ENCODE measurements at regions not wholly inside any gene's neighbourhood (a gene's known extent, or its start where the extent isn't known, plus 50 kb on each side); places are given as distances from the start of the nearest gene placed in this dataset.

DNA sequence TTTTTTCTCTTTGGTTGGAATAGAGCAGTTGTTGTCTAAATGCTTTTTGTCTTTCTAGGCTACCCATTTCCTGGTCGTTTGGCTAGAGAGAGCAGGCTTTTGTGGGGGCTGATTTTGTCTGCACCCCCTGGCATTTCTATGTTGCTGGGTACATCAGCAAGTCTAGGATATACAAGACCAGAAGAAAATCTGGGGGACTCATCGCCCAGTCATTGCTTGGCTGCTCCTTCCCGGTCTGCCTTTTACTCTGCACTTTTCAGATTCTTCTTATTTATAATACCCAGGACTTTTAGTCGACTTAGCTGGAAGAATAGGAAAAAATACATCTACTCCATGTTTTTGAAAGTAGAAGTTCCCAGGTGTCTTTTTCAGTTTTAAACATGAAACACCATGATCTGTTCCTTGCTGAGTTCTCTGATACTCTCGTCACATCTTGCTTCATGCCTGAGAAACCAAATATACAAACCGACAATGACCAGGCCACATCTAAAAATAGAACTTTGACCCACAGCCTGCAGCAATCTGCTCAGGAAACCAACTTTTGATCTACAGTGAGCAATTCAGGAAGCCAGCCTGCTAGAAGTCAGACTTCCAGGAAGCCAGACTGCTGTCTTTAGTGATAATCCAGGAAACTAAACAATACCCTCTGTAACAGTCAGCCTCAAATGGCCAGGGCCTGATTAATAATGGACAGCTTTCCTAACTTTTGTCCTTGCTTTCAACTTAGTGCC, 163.8 kb upstream of the MEX3C start (continued):
- TF ChIP-seq ARID3A (IDR thresholded peaks at IDR 0.05; ENCODE audit: low read depth, low read length) (0 out of 2 replicates have a peak, but pooled peaks have one; percentile 31), MEIS1 (CRISPR knock-in tag; IDR thresholded peaks at IDR 0.05; ENCODE audit: borderline replicate concordance) (no peak), ZNF256 (CRISPR knock-in tag; conservative IDR thresholded peaks at IDR 0.05) (no peak), KDM5B (CRISPR knock-in tag; IDR thresholded peaks at IDR 0.05; ENCODE audit: borderline replicate concordance) (no peak), ZNF232 (CRISPR knock-in tag; IDR thresholded peaks at IDR 0.05; ENCODE audit: borderline replicate concordance) (0 out of 2 replicates have a peak, but pooled peaks have one; percentile 29), KDM2A (CRISPR knock-in tag; IDR thresholded peaks at IDR 0.05; ENCODE audit: borderline replicate concordance, low read depth) (no peak), ZNF761 (CRISPR knock-in tag; conservative IDR thresholded peaks at IDR 0.05) (no peak), ZNF276 (CRISPR knock-in tag; IDR thresholded peaks at IDR 0.05; ENCODE audit: low read depth) (no peak), SUZ12 (IDR thresholded peaks at IDR 0.05; ENCODE audit: low read depth, low read length) (no peak), SAP130 (CRISPR knock-in tag; IDR thresholded peaks at IDR 0.05; ENCODE audit: low read depth) (peak; percentile 23; the same call in 1 of the 2 replicates), ELF3 (CRISPR knock-in tag; IDR thresholded peaks at IDR 0.05) (peak; percentile 57)
- TF ChIP-seq, protein P1, sequence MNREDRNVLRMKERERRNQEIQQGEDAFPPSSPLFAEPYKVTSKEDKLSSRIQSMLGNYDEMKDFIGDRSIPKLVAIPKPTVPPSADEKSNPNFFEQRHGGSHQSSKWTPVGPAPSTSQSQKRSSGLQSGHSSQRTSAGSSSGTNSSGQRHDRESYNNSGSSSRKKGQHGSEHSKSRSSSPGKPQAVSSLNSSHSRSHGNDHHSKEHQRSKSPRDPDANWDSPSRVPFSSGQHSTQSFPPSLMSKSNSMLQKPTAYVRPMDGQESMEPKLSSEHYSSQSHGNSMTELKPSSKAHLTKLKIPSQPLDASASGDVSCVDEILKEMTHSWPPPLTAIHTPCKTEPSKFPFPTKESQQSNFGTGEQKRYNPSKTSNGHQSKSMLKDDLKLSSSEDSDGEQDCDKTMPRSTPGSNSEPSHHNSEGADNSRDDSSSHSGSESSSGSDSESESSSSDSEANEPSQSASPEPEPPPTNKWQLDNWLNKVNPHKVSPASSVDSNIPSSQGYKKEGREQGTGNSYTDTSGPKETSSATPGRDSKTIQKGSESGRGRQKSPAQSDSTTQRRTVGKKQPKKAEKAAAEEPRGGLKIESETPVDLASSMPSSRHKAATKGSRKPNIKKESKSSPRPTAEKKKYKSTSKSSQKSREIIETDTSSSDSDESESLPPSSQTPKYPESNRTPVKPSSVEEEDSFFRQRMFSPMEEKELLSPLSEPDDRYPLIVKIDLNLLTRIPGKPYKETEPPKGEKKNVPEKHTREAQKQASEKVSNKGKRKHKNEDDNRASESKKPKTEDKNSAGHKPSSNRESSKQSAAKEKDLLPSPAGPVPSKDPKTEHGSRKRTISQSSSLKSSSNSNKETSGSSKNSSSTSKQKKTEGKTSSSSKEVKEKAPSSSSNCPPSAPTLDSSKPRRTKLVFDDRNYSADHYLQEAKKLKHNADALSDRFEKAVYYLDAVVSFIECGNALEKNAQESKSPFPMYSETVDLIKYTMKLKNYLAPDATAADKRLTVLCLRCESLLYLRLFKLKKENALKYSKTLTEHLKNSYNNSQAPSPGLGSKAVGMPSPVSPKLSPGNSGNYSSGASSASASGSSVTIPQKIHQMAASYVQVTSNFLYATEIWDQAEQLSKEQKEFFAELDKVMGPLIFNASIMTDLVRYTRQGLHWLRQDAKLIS (CRISPR knock-in tag; IDR thresholded peaks at IDR 0.05), result no peak
- TF ChIP-seq, protein P2, sequence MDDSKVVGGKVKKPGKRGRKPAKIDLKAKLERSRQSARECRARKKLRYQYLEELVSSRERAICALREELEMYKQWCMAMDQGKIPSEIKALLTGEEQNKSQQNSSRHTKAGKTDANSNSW (CRISPR knock-in tag; IDR thresholded peaks at IDR 0.05; ENCODE audit: borderline replicate concordance), result no peak
- TF ChIP-seq, protein P3, sequence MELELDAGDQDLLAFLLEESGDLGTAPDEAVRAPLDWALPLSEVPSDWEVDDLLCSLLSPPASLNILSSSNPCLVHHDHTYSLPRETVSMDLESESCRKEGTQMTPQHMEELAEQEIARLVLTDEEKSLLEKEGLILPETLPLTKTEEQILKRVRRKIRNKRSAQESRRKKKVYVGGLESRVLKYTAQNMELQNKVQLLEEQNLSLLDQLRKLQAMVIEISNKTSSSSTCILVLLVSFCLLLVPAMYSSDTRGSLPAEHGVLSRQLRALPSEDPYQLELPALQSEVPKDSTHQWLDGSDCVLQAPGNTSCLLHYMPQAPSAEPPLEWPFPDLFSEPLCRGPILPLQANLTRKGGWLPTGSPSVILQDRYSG (CRISPR knock-in tag; IDR thresholded peaks at IDR 0.05), result no peak

Data from HepG2 (cell line).